Sigmoid colon (tissue), 4 donors: ENCODE measurements at regions not wholly inside any gene's neighbourhood (a gene's known extent, or its start where the extent isn't known, plus 50 kb on each side); places are given as distances from the start of the nearest gene placed in this dataset.

Experiments
- POLR2AphosphoS5 ChIP-seq, 4 donors: sonication (generic); formaldehyde crosslinking; IDR thresholded peaks; one replicate each; pipeline ENCODE4 v1.6.1; 2017; ENCODE audit warnings: antibody characterized with exemption in 4 of 4
- TF ChIP-seq, protein P1 (sequence below), 4 experiments: fragments of 450-650 bp in 3 of 4; fragments of 200-600 bp in 1 of 4; IDR thresholded peaks; one replicate each; pipeline ENCODE4 v1.5.1; 2016 to 2019; ENCODE audit warnings: antibody characterized with exemption in 4 of 4, mild to moderate bottlenecking in 3 of 4, moderate library complexity in 2 of 4

DNA sequence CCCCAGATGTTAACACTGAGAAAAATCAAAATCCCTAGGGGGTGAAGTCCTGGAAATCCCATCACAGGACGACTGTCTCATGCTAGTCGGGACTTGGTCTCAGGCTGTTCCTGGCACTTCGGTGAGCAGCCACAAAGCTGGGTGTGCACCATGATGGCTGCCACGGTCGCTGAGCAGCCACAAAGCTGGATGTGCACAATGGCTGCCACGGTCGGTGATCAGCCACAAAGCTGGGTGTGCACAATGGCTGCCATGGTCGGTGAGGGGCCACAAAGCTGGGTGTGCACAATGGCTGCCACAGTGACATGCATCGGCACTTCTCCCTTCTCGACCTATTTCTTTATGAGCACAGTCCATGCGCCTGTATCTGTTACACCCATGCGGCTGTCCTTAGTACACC lies 505.1 kb downstream of the TCERG1L start:
- TF ChIP-seq, protein P1, sequence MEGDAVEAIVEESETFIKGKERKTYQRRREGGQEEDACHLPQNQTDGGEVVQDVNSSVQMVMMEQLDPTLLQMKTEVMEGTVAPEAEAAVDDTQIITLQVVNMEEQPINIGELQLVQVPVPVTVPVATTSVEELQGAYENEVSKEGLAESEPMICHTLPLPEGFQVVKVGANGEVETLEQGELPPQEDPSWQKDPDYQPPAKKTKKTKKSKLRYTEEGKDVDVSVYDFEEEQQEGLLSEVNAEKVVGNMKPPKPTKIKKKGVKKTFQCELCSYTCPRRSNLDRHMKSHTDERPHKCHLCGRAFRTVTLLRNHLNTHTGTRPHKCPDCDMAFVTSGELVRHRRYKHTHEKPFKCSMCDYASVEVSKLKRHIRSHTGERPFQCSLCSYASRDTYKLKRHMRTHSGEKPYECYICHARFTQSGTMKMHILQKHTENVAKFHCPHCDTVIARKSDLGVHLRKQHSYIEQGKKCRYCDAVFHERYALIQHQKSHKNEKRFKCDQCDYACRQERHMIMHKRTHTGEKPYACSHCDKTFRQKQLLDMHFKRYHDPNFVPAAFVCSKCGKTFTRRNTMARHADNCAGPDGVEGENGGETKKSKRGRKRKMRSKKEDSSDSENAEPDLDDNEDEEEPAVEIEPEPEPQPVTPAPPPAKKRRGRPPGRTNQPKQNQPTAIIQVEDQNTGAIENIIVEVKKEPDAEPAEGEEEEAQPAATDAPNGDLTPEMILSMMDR (IDR thresholded peaks at IDR 0.05): no peak
- no peak for TF ChIP-seq POLR2AphosphoS5 (IDR thresholded peaks at IDR 0.05)
